NT2/D1 (cell line): ENCODE measurements at regions not wholly inside any gene's neighbourhood (a gene's known extent, or its start where the extent isn't known, plus 50 kb on each side); places are given as distances from the start of the nearest gene placed in this dataset.

Source experiments
- DNase-seq: peaks from one replicate; pipeline ENCODE4 v3.0.0-alpha.2; 2011; ENCODE audit warnings: low read depth, low spot score
- H3K27me3 ChIP-seq: 2 replicates; pipeline ENCODE4 v1.6.0; 2011; ENCODE audit warnings: mild to moderate bottlenecking; ENCODE audit not compliant: insufficient read length, insufficient read depth
- H3K36me3 ChIP-seq: 2 replicates; pipeline ENCODE4 v1.6.1; 2011; ENCODE audit warnings: mild to moderate bottlenecking, low read length, mixed read lengths; ENCODE audit not compliant: insufficient read depth, insufficient read length
- H3K4me1 ChIP-seq: 2 replicates; pipeline ENCODE4 v1.5.1; 2011; ENCODE audit not compliant: insufficient read depth, insufficient read length
- H3K4me3 ChIP-seq: 2 replicates; pipeline ENCODE4 v1.5.1; 2011; ENCODE audit warnings: low read depth; ENCODE audit not compliant: insufficient read length
- H3K9ac ChIP-seq: 2 replicates; pipeline ENCODE4 v1.6.0; 2011; ENCODE audit warnings: low read depth; ENCODE audit not compliant: insufficient read length
- H3K9me3 ChIP-seq: 2 replicates; pipeline ENCODE4 v1.5.1; 2011; ENCODE audit warnings: mild to moderate bottlenecking, low read length; ENCODE audit not compliant: insufficient read depth
- SUZ12 ChIP-seq: IDR thresholded peaks from 2 replicates; pipeline ENCODE4 v1.6.1; 2011; ENCODE audit not compliant: insufficient read length, insufficient read depth; ENCODE audit errors: extremely low read depth
- YY1 ChIP-seq: IDR thresholded peaks from 2 replicates; pipeline ENCODE4 v1.6.1; 2011; ENCODE audit not compliant: insufficient read length, insufficient read depth
- ZNF274 ChIP-seq: IDR thresholded peaks from 2 replicates; pipeline ENCODE4 v1.6.1; 2011; ENCODE audit warnings: mild to moderate bottlenecking, low read depth, low read length

GRCh38 chrX:13152518-13153185 lies 108.2 kb upstream of the FAM9C start:
- DNase-seq: no peak
- Histone ChIP-seq H3K4me1 (no peaks in the 10 kb centered on the region), H3K27me3 (no peaks in the 10 kb centered on the region), H3K9me3 (peaks cover 60% of the 10 kb centered on the region), H3K36me3 (no peaks in the 10 kb centered on the region), H3K9ac (no peak overlapping the region), H3K4me3 (no peak overlapping the region)
- TF ChIP-seq YY1 (no peak), SUZ12 (no peak), ZNF274 (no peak)

DNA sequence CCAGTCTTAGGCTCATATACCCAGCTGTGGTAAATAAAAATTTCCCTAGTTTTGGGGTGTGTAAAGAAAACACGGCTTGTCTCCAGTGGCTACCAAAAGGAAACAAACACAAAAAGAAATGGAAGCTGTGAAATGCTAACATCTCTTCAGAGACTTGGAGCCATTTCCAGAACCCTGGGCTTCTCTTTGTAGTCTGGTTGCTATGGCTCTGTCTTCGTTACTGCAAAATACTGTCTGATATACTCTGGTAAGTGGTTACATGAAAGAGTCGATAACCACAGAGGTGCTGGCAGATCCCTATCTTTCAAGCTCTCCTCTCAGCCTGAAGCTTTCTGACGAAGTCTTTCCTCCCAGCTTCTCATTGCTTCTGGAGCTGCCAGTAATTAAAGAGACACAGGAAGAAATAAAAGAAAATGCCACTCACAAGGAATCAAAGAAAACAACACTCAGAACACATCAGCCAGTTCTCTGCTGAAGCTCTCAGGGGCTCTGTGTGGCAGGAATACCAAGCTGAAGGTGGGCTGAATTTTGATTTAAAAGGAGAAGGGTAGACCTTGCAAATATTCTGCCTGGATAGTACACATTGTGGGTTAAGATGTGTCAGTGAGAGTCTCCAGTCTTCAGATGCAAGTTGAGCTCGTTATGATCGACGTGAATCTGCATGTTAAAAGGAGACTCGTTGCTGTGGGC lies 107.6 kb upstream of the FAM9C start:
- TF ChIP-seq YY1: no peak
- Histone ChIP-seq H3K36me3 (no peaks in the 10 kb centered on the region), H3K4me3 (no peak overlapping the region), H3K27me3 (no peaks in the 10 kb centered on the region), H3K9ac (no peak overlapping the region), H3K4me1 (no peaks in the 10 kb centered on the region), H3K9me3 (peaks cover 67% of the 10 kb centered on the region)
- no peak for DNase-seq

DNA sequence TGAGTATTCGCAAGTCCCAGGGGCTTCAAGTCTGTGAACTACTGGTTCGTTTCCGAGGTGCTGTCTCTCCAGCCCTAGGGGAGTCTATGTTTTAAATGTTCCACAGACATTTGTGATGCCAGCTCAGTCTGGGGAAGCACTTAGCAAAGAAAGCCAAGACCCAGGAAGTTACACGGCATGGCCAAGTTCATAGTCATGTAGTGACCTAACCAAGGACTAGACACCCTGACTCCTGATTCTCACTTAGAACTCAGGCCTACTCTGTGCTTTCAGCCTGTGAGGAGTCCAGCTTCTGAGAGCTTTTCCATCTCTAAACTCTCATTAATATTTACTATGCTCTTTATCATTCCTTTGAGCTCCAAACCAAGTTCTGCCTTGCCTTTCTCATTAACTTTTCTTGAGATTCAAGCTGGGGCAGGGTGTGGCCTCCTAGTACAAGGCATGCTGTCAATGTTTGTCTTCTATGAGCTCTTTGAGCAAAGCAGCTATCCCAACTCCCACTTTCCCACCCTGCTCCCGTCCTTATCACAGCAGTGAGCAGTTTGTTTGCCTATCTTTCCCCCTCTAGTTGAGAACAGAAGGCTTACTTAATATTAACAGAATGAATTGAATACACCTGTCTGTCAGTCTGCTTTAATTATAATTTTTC lies 105.4 kb upstream of the FAM9C start:
- H3K4me1 ChIP-seq: no peaks in the 10 kb centered on the region
- peaks cover 81% of the 10 kb centered on the region for H3K9me3 ChIP-seq
- no peak for DNase-seq
- TF ChIP-seq ZNF274: no peak
- TF ChIP-seq YY1: no peak
- no peak for TF ChIP-seq SUZ12
- no peaks in the 10 kb centered on the region for H3K36me3 ChIP-seq
- H3K4me3 ChIP-seq: no peak overlapping the region
- H3K9ac ChIP-seq: no peak overlapping the region
- H3K27me3 ChIP-seq: no peaks in the 10 kb centered on the region

GRCh38 chrX:13147733-13148132 lies 103.3 kb upstream of the FAM9C start:
- Histone ChIP-seq H3K9me3 (peaks cover 60% of the 10 kb centered on the region), H3K27me3 (no peaks in the 10 kb centered on the region), H3K36me3 (no peaks in the 10 kb centered on the region), H3K4me1 (no peaks in the 10 kb centered on the region), H3K9ac (no peak overlapping the region), H3K4me3 (no peak overlapping the region)
- DNase-seq: no peak
- no peak for TF ChIP-seq YY1
- TF ChIP-seq SUZ12: no peak
- no peak for TF ChIP-seq ZNF274

GRCh38 chrX:13147147-13147546 lies 102.7 kb upstream of the FAM9C start:
- Histone ChIP-seq H3K9ac (no peak overlapping the region), H3K4me3 (no peak overlapping the region), H3K36me3 (no peaks in the 10 kb centered on the region), H3K4me1 (no peaks in the 10 kb centered on the region), H3K9me3 (peaks cover 54% of the 10 kb centered on the region), H3K27me3 (no peaks in the 10 kb centered on the region)
- no peak for TF ChIP-seq YY1
- no peak for TF ChIP-seq SUZ12
- no peak for TF ChIP-seq ZNF274
- DNase-seq: no peak

GRCh38 chrX:13144927-13145655 lies 100.7 kb upstream of the FAM9C start:
- H3K9ac ChIP-seq: no peak overlapping the region
- TF ChIP-seq SUZ12 (no peak), ZNF274 (no peak), YY1 (no peak)
- H3K27me3 ChIP-seq: no peaks in the 10 kb centered on the region
- DNase-seq: no peak
- H3K36me3 ChIP-seq: no peaks in the 10 kb centered on the region
- no peaks in the 10 kb centered on the region for H3K4me1 ChIP-seq
- no peak overlapping the region for H3K4me3 ChIP-seq
- H3K9me3 ChIP-seq: peaks cover 39% of the 10 kb centered on the region

DNA sequence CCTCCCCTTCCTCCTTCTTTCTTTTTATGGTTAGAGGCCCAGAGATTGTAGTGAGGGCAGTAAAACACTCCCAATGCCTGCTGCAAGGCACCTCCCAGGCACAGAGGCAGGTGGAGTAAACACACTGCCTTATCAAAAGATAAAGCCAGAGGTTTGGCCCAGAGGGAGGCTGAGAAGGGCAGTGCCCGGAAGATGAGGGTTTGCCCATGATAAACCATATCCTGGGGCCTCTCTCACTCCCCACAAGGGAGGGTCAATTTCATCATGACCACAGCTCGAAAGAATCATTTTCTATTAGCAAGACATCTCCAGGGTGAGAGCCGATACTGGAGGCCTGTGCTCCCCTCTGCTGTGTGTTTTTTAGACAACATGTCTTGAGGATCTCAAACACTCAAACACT lies 98.5 kb upstream of the FAM9C start:
- TF ChIP-seq YY1 (no peak), SUZ12 (no peak), ZNF274 (no peak)
- no peaks in the 10 kb centered on the region for H3K36me3 ChIP-seq
- H3K9ac ChIP-seq: no peak overlapping the region
- H3K9me3 ChIP-seq: peaks cover 45% of the 10 kb centered on the region
- DNase-seq: no peak
- H3K4me3 ChIP-seq: no peak overlapping the region
- H3K27me3 ChIP-seq: no peaks in the 10 kb centered on the region
- H3K4me1 ChIP-seq: no peaks in the 10 kb centered on the region
